DND-41 (cell line): ENCODE measurements at regions not wholly inside any gene's neighbourhood (a gene's known extent, or its start where the extent isn't known, plus 50 kb on each side); places are given as distances from the start of the nearest gene placed in this dataset.

Experiments
- ATAC-seq: fragments of 200-7000 bp; cut with Tn5 transposase; 3 replicates; pipeline ENCODE4 v1.9.1; 2021; ENCODE audit warnings: low read depth; ENCODE audit not compliant: insufficient read depth
- DNase-seq: peaks from one replicate; pipeline ENCODE4 v3.0.0-alpha.2; 2020
- H2AFZ ChIP-seq: 2 replicates; pipeline ENCODE4 v1.6.0; 2012; ENCODE audit warnings: low read depth, low read length
- H3K27ac ChIP-seq: 2 replicates; pipeline ENCODE4 v1.5.1; 2012; ENCODE audit warnings: low read length, inconsistent platforms
- H3K27me3 ChIP-seq: fragments of 200-600 bp; sonication (generic); 2 replicates; pipeline ENCODE4 v1.6.0; 2012; ENCODE audit warnings: low read length, mild to moderate bottlenecking, inconsistent platforms; ENCODE audit not compliant: insufficient read depth, poor library complexity
- H3K36me3 ChIP-seq: 2 replicates; pipeline ENCODE4 v1.5.1; 2012; ENCODE audit warnings: low read length, inconsistent platforms; ENCODE audit not compliant: insufficient read depth
- H3K4me1 ChIP-seq: 2 replicates; pipeline ENCODE4 v1.5.1; 2012; ENCODE audit warnings: mild to moderate bottlenecking, low read length; ENCODE audit not compliant: insufficient read depth
- H3K4me2 ChIP-seq: 2 replicates; pipeline ENCODE4 v1.6.0; 2012; ENCODE audit warnings: mild to moderate bottlenecking, moderate library complexity, low read length, inconsistent platforms; ENCODE audit not compliant: insufficient read depth
- H3K4me3 ChIP-seq, 2 experiments: fragments of 200-600 bp in 1 of 2; shearing (Covaris generic) in 1 of 2; 2 replicates each; pipeline ENCODE4 v1.5.1; 2012 to 2016; ENCODE audit warnings: inconsistent platforms in 2 of 2, low read length in 2 of 2, mild to moderate bottlenecking in 2 of 2, low read depth in 1 of 2, moderate library complexity in 1 of 2
- H3K79me2 ChIP-seq: 2 replicates; pipeline ENCODE4 v1.6.0; 2012; ENCODE audit warnings: low read length, inconsistent platforms; ENCODE audit not compliant: insufficient read depth
- H3K9ac ChIP-seq: 2 replicates; pipeline ENCODE4 v1.6.0; 2012; ENCODE audit warnings: low read depth, mild to moderate bottlenecking, inconsistent platforms, low read length, moderate library complexity
- H3K9me3 ChIP-seq: 2 replicates; pipeline ENCODE4 v1.5.1; 2012; ENCODE audit warnings: low read length, moderate library complexity, mild to moderate bottlenecking, inconsistent platforms; ENCODE audit not compliant: insufficient read depth, severe bottlenecking
- H4K20me1 ChIP-seq: 2 replicates; pipeline ENCODE4 v1.6.0; 2012; ENCODE audit warnings: low read length; ENCODE audit not compliant: insufficient read depth
- EZH2 ChIP-seq: IDR thresholded peaks from 3 replicates; pipeline ENCODE4 v1.6.1; 2012; ENCODE audit warnings: borderline replicate concordance, low read depth, mild to moderate bottlenecking, moderate library complexity, low read length, inconsistent platforms; ENCODE audit not compliant: severe bottlenecking
- TF ChIP-seq, protein P1 (sequence below): IDR thresholded peaks from 2 replicates; pipeline ENCODE4 v1.5.1; 2012; ENCODE audit warnings: borderline replicate concordance, low read length, moderate library complexity, mild to moderate bottlenecking; ENCODE audit not compliant: poor library complexity, severe bottlenecking; ENCODE audit errors: extremely low read depth

DNA sequence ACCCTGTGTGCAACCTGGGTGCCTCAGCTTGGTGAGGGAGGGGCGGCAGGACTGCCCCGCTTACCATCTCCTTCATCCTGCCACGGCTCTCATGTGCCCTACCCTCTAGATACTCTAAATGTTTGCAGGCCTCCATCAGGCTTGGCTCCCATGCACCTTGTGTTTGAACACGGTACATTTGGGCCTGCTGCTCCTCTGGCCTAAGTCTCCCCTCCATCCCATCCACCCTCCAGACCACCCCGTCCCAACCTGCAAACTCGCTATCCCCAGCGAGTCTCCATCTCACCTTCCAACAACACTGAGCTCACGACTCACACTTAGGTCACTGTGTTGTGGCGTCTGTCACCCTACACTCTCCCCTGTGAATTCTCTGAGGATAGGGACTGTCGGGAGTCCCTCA is 274.2 kb downstream of the TEX29 start:
- Histone ChIP-seq H3K4me3 (no peak overlapping the region), H3K4me1 (no peaks in the 10 kb centered on the region), H4K20me1 (no peaks in the 10 kb centered on the region), H3K27ac (no peak overlapping the region), H3K4me2 (no peak overlapping the region), H3K79me2 (no peaks in the 10 kb centered on the region), H3K27me3 (no peaks in the 10 kb centered on the region), H3K36me3 (no peaks in the 10 kb centered on the region), H2AFZ (no peak overlapping the region), H3K9ac (no peak overlapping the region), H3K9me3 (no peaks in the 10 kb centered on the region)
- DNase-seq (no peak), ATAC-seq (no peak)
- TF ChIP-seq, protein P1, sequence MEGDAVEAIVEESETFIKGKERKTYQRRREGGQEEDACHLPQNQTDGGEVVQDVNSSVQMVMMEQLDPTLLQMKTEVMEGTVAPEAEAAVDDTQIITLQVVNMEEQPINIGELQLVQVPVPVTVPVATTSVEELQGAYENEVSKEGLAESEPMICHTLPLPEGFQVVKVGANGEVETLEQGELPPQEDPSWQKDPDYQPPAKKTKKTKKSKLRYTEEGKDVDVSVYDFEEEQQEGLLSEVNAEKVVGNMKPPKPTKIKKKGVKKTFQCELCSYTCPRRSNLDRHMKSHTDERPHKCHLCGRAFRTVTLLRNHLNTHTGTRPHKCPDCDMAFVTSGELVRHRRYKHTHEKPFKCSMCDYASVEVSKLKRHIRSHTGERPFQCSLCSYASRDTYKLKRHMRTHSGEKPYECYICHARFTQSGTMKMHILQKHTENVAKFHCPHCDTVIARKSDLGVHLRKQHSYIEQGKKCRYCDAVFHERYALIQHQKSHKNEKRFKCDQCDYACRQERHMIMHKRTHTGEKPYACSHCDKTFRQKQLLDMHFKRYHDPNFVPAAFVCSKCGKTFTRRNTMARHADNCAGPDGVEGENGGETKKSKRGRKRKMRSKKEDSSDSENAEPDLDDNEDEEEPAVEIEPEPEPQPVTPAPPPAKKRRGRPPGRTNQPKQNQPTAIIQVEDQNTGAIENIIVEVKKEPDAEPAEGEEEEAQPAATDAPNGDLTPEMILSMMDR, result no peak
- TF ChIP-seq EZH2, result no peak

DNA sequence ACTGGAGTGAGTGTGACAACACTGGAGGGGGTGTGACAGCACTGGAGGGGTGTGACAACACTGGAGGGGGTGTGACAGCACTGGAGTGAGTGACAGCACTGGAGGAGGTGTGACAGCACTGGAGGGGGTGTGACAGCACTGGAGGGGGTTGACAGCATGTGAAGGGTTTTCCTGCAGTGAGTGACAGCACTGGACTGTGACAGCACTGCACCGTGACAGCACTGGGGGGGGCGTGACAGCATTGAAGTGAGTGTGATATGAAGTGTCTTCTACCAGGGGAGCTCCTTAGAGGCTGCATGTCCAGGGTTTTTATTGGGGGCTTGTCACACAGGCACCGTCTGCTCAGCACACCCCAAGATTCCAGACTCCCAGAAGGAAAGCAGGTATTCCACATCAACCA is 274.8 kb downstream of the TEX29 start:
- no peaks in the 10 kb centered on the region for H3K36me3 ChIP-seq
- no peaks in the 10 kb centered on the region for H3K9me3 ChIP-seq
- H3K4me3 ChIP-seq, result no peak overlapping the region
- no peak for DNase-seq
- no peaks in the 10 kb centered on the region for H3K4me1 ChIP-seq
- ATAC-seq, result no peak
- no peaks in the 10 kb centered on the region for H4K20me1 ChIP-seq
- H2AFZ ChIP-seq, result no peak overlapping the region
- no peak overlapping the region for H3K27ac ChIP-seq
- TF ChIP-seq, protein P1, result no peak
- no peak for TF ChIP-seq EZH2
- H3K79me2 ChIP-seq, result no peaks in the 10 kb centered on the region
- H3K27me3 ChIP-seq, result no peaks in the 10 kb centered on the region
- H3K9ac ChIP-seq, result no peak overlapping the region
- no peak overlapping the region for H3K4me2 ChIP-seq

DNA sequence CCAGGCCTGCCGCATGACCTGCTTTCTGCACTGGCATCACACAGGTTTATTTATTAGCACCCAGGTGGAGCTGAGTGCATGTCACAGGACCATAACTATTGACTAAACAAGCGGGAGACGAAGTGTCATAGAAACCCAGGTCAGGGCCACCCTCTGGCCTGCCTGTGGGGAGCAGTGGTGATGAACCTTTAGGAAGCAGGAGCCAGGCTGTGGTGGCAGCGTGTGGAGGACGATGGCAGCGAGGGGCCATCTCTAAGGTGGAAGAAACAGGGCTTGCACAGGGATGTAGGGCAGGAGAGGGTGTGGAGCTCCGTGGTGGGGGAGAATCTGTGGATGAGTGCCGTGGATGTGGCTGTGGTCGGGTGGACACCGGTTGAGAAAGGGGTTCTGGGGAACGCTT is 275.3 kb downstream of the TEX29 start:
- no peaks in the 10 kb centered on the region for H3K9me3 ChIP-seq
- no peak for DNase-seq
- no peaks in the 10 kb centered on the region for H3K27me3 ChIP-seq
- H3K27ac ChIP-seq, result no peak overlapping the region
- no peaks in the 10 kb centered on the region for H3K79me2 ChIP-seq
- no peak overlapping the region for H3K9ac ChIP-seq
- H3K4me3 ChIP-seq, result no peak overlapping the region
- no peak for ATAC-seq
- H3K4me1 ChIP-seq, result no peaks in the 10 kb centered on the region
- no peaks in the 10 kb centered on the region for H3K36me3 ChIP-seq
- no peaks in the 10 kb centered on the region for H4K20me1 ChIP-seq
- H2AFZ ChIP-seq, result no peak overlapping the region
- H3K4me2 ChIP-seq, result no peak overlapping the region
- TF ChIP-seq, protein P1, result no peak
- TF ChIP-seq EZH2, result no peak

DNA sequence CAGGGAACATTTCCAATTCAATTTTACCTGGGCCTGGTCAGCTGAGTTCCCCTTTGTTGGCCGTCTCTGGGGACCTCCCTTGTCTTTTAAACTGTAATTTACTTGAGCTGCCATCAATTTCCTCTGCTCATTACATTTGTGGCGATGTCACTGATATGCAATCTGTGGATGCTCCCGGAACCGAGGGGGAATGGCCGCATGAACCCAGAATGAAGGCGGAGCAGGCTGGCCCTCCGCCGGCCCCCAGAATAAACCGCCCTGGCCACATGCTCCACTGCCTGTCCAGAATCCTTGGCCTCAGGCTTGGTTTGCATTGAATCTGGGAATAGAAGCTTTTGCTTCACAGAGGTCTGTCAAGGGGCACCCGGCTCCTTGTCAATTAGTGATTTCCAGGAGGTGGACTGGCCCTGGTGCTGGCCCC is 276.8 kb downstream of the TEX29 start:
- H4K20me1 ChIP-seq, result no peaks in the 10 kb centered on the region
- DNase-seq (no peak), ATAC-seq (no peak)
- H3K4me1 ChIP-seq, result no peaks in the 10 kb centered on the region
- H3K9ac ChIP-seq, result no peak overlapping the region
- H3K79me2 ChIP-seq, result no peaks in the 10 kb centered on the region
- H3K36me3 ChIP-seq, result no peaks in the 10 kb centered on the region
- H2AFZ ChIP-seq, result no peak overlapping the region
- H3K27ac ChIP-seq, result no peak overlapping the region
- TF ChIP-seq EZH2, result no peak
- TF ChIP-seq, protein P1, result no peak
- H3K4me2 ChIP-seq, result no peak overlapping the region
- H3K4me3 ChIP-seq, result no peak overlapping the region
- H3K9me3 ChIP-seq, result no peaks in the 10 kb centered on the region
- no peaks in the 10 kb centered on the region for H3K27me3 ChIP-seq
